ENCODE measurements at regions not wholly inside any gene's neighbourhood (a gene's known extent, or its start where the extent isn't known, plus 50 kb on each side); places are given as distances from the start of the nearest gene placed in this dataset.
A peak's percentile ranks its signal among the peaks of the same experiment; 100 is the strongest.

GRCh38 chr18:46207985-46208384 lies 103.8 kb downstream of the HAUS1 start:
- Histone ChIP-seq H3K4me3 (ENCODE audit: low read depth in 1 of 5, low read length in 5 of 5) (no peak overlapping the region), H3K9me3 (ENCODE audit: control insufficient read depth in 5 of 5, low read length in 5 of 5) (no peaks in the 10 kb centered on the region)

DNA sequence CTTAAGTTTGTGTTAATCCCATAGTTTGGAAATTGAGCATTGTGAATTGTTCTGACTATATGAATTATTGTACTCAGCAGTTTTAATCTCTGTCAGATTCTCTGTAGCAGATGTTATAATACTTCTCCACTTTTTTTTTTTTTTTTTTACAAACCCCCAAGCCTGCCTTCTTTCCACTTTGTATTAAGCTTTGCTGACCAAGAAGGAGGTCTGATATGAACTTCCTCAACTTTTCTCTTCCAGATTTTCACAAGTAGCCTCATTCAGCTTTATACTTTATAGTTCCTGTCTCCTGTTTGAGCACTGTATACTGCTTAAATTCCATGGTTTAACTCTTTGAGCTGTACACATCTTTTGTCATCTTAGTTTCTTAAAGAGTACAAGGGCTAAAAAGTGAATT lies 105.0 kb downstream of the HAUS1 start:
- Histone ChIP-seq H3K36me3 (ENCODE audit: control insufficient read depth in 5 of 5, insufficient read depth in 5 of 5, low read length in 5 of 5) (peaks cover 0 to 3% (median 0%) of the 10 kb centered on the region in 5 donors), H3K4me3 (ENCODE audit: low read depth in 1 of 5, low read length in 5 of 5) (no peak overlapping the region), H3K9ac (ENCODE audit: low read length in 5 of 5) (no peak overlapping the region), H3K9me3 (ENCODE audit: control insufficient read depth in 5 of 5, low read length in 5 of 5) (no peaks in the 10 kb centered on the region), H3K27ac (ENCODE audit: low read depth, low read length) (no peak overlapping the region), H3K27me3 (ENCODE audit: control insufficient read depth in 5 of 5, insufficient read depth in 4 of 5, low read length in 5 of 5) (no peaks in the 10 kb centered on the region), H3K4me1 (ENCODE audit: control insufficient read depth in 5 of 5, insufficient read depth in 5 of 5, low read length in 5 of 5) (peaks cover 0 to 5% (median 0%) of the 10 kb centered on the region in 5 donors)

More at GRCh38 chr18:46207985-46208384, 103.8 kb downstream of the HAUS1 start:
- Histone ChIP-seq H3K9ac (ENCODE audit: low read length in 5 of 5) (no peak overlapping the region), H3K27me3 (ENCODE audit: control insufficient read depth in 5 of 5, insufficient read depth in 4 of 5, low read length in 5 of 5) (no peaks in the 10 kb centered on the region), H3K36me3 (ENCODE audit: control insufficient read depth in 5 of 5, insufficient read depth in 5 of 5, low read length in 5 of 5) (peaks cover 0 to 3% (median 0%) of the 10 kb centered on the region in 5 donors), H3K27ac (ENCODE audit: low read depth, low read length) (no peak overlapping the region), H3K4me1 (ENCODE audit: control insufficient read depth in 5 of 5, insufficient read depth in 5 of 5, low read length in 5 of 5) (peaks cover 0 to 5% (median 0%) of the 10 kb centered on the region in 5 donors)

DNA sequence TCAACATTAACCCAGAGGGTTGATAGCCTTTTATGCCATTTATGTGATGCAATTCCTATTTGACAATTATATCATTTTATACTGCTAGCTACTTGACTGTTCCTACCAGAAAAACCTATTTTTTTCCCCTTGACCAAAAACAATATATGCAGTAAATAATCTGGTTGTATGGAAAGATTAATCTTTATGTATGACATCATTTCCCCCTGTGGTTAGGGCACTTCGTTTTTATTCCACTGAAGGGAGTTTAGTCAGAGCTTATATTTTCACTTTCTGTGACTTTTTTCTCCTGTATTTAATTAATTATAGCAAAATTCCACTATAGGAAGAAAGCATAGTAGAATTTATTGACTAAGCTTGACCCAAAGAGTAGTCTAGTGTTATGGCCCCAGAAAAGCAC lies 107.6 kb downstream of the HAUS1 start:
- no peak overlapping the region for H3K4me3 ChIP-seq (ENCODE audit: low read depth in 1 of 5, low read length in 5 of 5)
- no peak overlapping the region for H3K9ac ChIP-seq (ENCODE audit: low read length in 5 of 5)
- peaks cover 10 to 13% (median 11%) of the 10 kb centered on the region in 5 donors for H3K36me3 ChIP-seq (ENCODE audit: control insufficient read depth in 5 of 5, insufficient read depth in 5 of 5, low read length in 5 of 5)
- no peaks in the 10 kb centered on the region for H3K27me3 ChIP-seq (ENCODE audit: control insufficient read depth in 5 of 5, insufficient read depth in 4 of 5, low read length in 5 of 5)
- no peaks in the 10 kb centered on the region for H3K9me3 ChIP-seq (ENCODE audit: control insufficient read depth in 5 of 5, low read length in 5 of 5)
- peaks cover 0 to 5% (median 0%) of the 10 kb centered on the region in 5 donors for H3K4me1 ChIP-seq (ENCODE audit: control insufficient read depth in 5 of 5, insufficient read depth in 5 of 5, low read length in 5 of 5)
- no peak overlapping the region for H3K27ac ChIP-seq (ENCODE audit: low read depth, low read length)

DNA sequence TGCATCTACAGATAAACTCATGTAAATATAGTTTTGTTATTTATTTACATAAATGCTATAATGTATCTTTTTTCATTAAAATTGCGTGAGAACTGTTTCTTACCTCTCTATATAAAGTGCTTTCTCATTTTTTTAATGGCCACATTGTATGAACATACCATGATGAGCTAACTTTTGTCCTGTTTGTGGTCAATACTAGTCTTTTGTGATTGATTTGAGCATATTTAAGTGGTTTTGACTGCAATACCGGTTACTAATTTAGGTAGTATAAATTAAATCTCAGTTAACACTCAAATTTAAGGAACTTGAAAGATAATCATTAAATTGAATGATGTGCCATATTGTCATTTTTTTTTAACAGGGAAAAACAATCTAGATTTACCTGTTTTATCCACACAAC lies 108.2 kb downstream of the HAUS1 start:
- peaks cover 0 to 5% (median 0%) of the 10 kb centered on the region in 5 donors for H3K4me1 ChIP-seq (ENCODE audit: control insufficient read depth in 5 of 5, insufficient read depth in 5 of 5, low read length in 5 of 5)
- peaks cover 10 to 13% (median 11%) of the 10 kb centered on the region in 5 donors for H3K36me3 ChIP-seq (ENCODE audit: control insufficient read depth in 5 of 5, insufficient read depth in 5 of 5, low read length in 5 of 5)
- H3K27ac ChIP-seq (ENCODE audit: low read depth, low read length): no peak overlapping the region
- no peak overlapping the region for H3K9ac ChIP-seq (ENCODE audit: low read length in 5 of 5)
- no peaks in the 10 kb centered on the region for H3K27me3 ChIP-seq (ENCODE audit: control insufficient read depth in 5 of 5, insufficient read depth in 4 of 5, low read length in 5 of 5)
- H3K9me3 ChIP-seq (ENCODE audit: control insufficient read depth in 5 of 5, low read length in 5 of 5): no peaks in the 10 kb centered on the region
- H3K4me3 ChIP-seq (ENCODE audit: low read depth in 1 of 5, low read length in 5 of 5): no peak overlapping the region

DNA sequence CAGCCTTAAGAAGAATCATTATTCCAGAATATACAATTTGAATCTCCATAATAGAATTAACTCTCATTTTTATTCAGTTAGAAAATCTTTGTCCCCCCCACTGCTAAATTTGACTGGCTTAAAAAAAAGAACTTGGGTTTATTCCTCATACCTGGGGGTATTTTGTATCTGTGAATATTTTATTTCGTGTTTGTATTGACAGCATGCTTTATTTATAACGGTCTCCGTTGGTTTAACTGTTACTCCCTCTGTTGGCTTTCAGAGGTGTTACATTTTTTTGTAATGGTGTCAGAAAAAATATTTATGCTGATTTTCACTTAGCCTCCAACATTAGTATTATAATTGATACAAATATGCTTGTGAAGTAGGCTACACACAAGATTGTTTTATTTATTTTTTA lies 109.1 kb downstream of the HAUS1 start:
- Histone ChIP-seq H3K4me1 (ENCODE audit: control insufficient read depth in 5 of 5, insufficient read depth in 5 of 5, low read length in 5 of 5) (peaks cover 0 to 5% (median 0%) of the 10 kb centered on the region in 5 donors), H3K36me3 (ENCODE audit: control insufficient read depth in 5 of 5, insufficient read depth in 5 of 5, low read length in 5 of 5) (peaks cover 10 to 14% (median 12%) of the 10 kb centered on the region in 5 donors), H3K9ac (ENCODE audit: low read length in 5 of 5) (no peak overlapping the region), H3K4me3 (ENCODE audit: low read depth in 1 of 5, low read length in 5 of 5) (no peak overlapping the region), H3K9me3 (ENCODE audit: control insufficient read depth in 5 of 5, low read length in 5 of 5) (no peaks in the 10 kb centered on the region), H3K27ac (ENCODE audit: low read depth, low read length) (no peak overlapping the region), H3K27me3 (ENCODE audit: control insufficient read depth in 5 of 5, insufficient read depth in 4 of 5, low read length in 5 of 5) (no peaks in the 10 kb centered on the region)

- Histone ChIP-seq H3K27ac (ENCODE audit: low read depth, low read length) (no peak overlapping the region), H3K4me3 (ENCODE audit: low read depth in 1 of 5, low read length in 5 of 5) (no peak overlapping the region), H3K9ac (ENCODE audit: low read length in 5 of 5) (no peak overlapping the region)
Measured at GRCh38 chr18:46214435-46214834, 110.2 kb downstream of the HAUS1 start.

DNA sequence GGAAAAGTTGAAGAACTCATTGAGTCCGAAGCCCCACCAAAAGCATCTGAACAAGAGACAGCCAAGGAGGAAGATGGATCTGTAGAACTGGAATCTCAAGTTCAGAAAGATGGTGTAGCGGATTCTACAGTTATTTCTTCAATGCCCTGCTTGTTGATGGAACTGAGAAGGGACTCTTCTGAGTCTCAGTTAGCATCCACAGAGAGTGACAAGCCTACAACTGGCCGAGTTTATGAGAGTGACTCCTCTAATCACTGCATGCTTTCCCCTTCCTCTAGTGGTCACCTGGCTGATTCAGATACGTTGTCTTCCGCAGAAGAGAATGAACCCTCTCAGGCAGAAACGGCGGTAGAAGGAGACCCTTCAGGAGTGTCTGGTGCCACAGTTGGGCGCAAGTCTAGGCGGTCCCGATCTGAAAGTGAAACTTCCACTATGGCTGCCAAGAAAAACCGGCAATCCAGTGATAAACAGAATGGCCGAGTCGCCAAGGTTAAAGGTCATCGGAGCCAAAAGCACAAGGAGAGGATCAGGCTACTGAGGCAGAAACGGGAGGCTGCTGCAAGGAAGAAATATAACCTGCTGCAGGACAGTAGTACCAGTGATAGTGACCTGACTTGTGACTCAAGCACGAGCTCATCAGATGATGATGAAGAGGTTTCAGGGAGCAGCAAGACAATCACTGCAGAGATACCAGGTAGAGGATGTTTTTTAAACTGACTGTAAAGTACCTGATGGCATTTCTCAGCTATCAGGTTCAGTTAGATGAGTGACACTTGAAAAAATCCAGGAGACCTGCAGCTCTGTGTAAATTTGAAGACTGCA lies 111.9 kb downstream of the HAUS1 start:
- Histone ChIP-seq H3K9ac (ENCODE audit: low read length in 5 of 5) (no peak overlapping the region), H3K4me3 (ENCODE audit: low read depth in 1 of 5, low read length in 5 of 5) (no peak overlapping the region), H3K36me3 (ENCODE audit: control insufficient read depth in 5 of 5, insufficient read depth in 5 of 5, low read length in 5 of 5) (peaks cover 10 to 16% (median 13%) of the 10 kb centered on the region in 5 donors), H3K9me3 (ENCODE audit: control insufficient read depth in 5 of 5, low read length in 5 of 5) (no peaks in the 10 kb centered on the region), H3K27ac (ENCODE audit: low read depth, low read length) (no peak overlapping the region), H3K27me3 (ENCODE audit: control insufficient read depth in 5 of 5, insufficient read depth in 4 of 5, low read length in 5 of 5) (no peaks in the 10 kb centered on the region), H3K4me1 (ENCODE audit: control insufficient read depth in 5 of 5, insufficient read depth in 5 of 5, low read length in 5 of 5) (peaks cover 0 to 5% (median 0%) of the 10 kb centered on the region in 5 donors)

More at GRCh38 chr18:46214435-46214834, 110.2 kb downstream of the HAUS1 start:
- Histone ChIP-seq H3K36me3 (ENCODE audit: control insufficient read depth in 5 of 5, insufficient read depth in 5 of 5, low read length in 5 of 5) (peaks cover 10 to 19% (median 13%) of the 10 kb centered on the region in 5 donors), H3K9me3 (ENCODE audit: control insufficient read depth in 5 of 5, low read length in 5 of 5) (no peaks in the 10 kb centered on the region), H3K4me1 (ENCODE audit: control insufficient read depth in 5 of 5, insufficient read depth in 5 of 5, low read length in 5 of 5) (peaks cover 0 to 5% (median 0%) of the 10 kb centered on the region in 5 donors), H3K27me3 (ENCODE audit: control insufficient read depth in 5 of 5, insufficient read depth in 4 of 5, low read length in 5 of 5) (no peaks in the 10 kb centered on the region)

DNA sequence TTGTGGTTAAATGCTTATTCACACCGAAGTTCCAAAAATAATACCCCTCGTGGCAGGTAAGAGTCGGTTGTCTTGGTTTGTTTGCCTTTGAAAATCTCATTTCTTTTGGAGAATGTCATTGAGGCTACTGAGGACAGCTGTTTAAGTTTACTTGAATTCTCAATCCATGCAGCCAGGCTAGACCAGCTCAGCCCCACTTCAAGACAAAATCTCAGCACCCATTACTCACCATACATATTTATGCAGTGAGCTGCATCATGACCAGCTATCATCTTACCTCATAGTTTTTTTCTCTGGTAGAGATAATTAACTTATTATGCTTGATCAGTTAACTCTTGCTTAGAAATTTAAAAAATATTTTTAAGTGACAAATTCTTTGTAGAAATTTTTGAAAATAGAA lies 115.9 kb downstream of the HAUS1 start:
- Histone ChIP-seq H3K9me3 (ENCODE audit: control insufficient read depth in 5 of 5, low read length in 5 of 5) (no peaks in the 10 kb centered on the region), H3K27me3 (ENCODE audit: control insufficient read depth in 5 of 5, insufficient read depth in 4 of 5, low read length in 5 of 5) (no peaks in the 10 kb centered on the region), H3K36me3 (ENCODE audit: control insufficient read depth in 5 of 5, insufficient read depth in 5 of 5, low read length in 5 of 5) (peaks cover 13 to 16% (median 14%) of the 10 kb centered on the region in 5 donors), H3K27ac (ENCODE audit: low read depth, low read length) (no peak overlapping the region), H3K9ac (ENCODE audit: low read length in 5 of 5) (no peak overlapping the region), H3K4me1 (ENCODE audit: control insufficient read depth in 5 of 5, insufficient read depth in 5 of 5, low read length in 5 of 5) (peaks cover 0 to 11% (median 5%) of the 10 kb centered on the region in 5 donors), H3K4me3 (ENCODE audit: low read depth in 1 of 5, low read length in 5 of 5) (no peak overlapping the region)

DNA sequence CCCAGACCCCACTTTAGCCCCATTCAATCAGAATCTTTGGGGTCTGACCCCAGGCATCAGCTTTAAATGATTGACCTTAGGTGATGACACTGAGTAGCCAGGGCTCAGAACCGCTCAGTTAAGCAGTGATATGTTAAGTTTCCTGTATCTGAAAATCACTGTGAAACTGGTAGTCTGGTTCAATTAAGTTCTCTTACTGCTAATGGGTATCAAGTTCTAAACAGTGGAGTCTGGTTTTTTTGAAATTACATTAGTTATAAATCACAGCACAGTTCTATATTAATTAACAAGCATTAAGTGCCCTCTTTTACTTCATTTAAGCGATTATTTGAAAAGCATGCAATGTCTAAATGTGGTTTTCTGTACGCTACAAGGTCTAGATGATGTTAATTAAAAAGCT lies 117.9 kb downstream of the HAUS1 start:
- H3K9me3 ChIP-seq (ENCODE audit: control insufficient read depth in 5 of 5, low read length in 5 of 5): no peaks in the 10 kb centered on the region
- H3K4me1 ChIP-seq (ENCODE audit: control insufficient read depth in 5 of 5, insufficient read depth in 5 of 5, low read length in 5 of 5): peaks cover 0 to 18% (median 5%) of the 10 kb centered on the region in 5 donors
- no peaks in the 10 kb centered on the region for H3K27me3 ChIP-seq (ENCODE audit: control insufficient read depth in 5 of 5, insufficient read depth in 4 of 5, low read length in 5 of 5)
- peaks cover 2 to 6% (median 3%) of the 10 kb centered on the region in 5 donors for H3K36me3 ChIP-seq (ENCODE audit: control insufficient read depth in 5 of 5, insufficient read depth in 5 of 5, low read length in 5 of 5)
- H3K27ac ChIP-seq (ENCODE audit: low read depth, low read length): no peak overlapping the region
- H3K9ac ChIP-seq (ENCODE audit: low read length in 5 of 5): peak overlapping the region in 1 of 5 donors; percentile 32
- no peak overlapping the region for H3K4me3 ChIP-seq (ENCODE audit: low read depth in 1 of 5, low read length in 5 of 5)

DNA sequence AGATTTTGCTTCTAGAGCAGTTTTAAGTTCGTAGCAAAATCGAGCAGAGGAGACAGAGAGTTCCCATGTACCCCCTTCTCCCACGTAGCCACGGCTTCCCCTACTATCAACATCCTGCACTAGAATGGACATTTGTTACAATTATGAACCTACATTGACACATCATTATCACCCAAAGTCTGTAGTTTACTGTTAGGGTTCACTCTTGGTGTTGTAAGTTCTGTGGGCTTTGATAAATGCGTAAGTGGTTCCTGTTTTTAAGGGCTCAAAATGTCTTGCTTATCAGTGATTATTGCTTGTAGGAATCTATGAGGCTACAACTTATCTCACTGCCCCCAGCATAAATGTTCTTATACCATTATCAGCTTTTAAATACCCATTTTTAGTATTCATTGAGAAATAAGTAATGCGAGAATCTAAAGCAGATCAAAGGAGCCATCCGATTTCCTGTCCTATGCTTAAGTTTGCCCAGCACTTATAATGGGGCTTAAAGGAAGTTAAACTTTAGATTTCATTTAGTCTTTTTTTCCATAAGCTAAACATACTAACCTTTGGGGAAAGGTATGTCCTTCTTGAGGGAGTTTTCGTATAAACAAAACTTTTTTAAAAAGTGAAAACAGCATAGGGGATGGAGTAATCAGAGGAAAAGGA lies 118.7 kb downstream of the HAUS1 start:
- peaks cover 0 to 18% (median 5%) of the 10 kb centered on the region in 5 donors for H3K4me1 ChIP-seq (ENCODE audit: control insufficient read depth in 5 of 5, insufficient read depth in 5 of 5, low read length in 5 of 5)

More for the DNA sequence above, 118.7 kb downstream of the HAUS1 start:
- Histone ChIP-seq H3K4me3 (ENCODE audit: low read depth in 1 of 5, low read length in 5 of 5) (no peak overlapping the region), H3K27ac (ENCODE audit: low read depth, low read length) (no peak overlapping the region), H3K36me3 (ENCODE audit: control insufficient read depth in 5 of 5, insufficient read depth in 5 of 5, low read length in 5 of 5) (peaks cover 2 to 6% (median 3%) of the 10 kb centered on the region in 5 donors), H3K9me3 (ENCODE audit: control insufficient read depth in 5 of 5, low read length in 5 of 5) (no peaks in the 10 kb centered on the region), H3K27me3 (ENCODE audit: control insufficient read depth in 5 of 5, insufficient read depth in 4 of 5, low read length in 5 of 5) (no peaks in the 10 kb centered on the region), H3K9ac (ENCODE audit: low read length in 5 of 5) (no peak overlapping the region)

All from subcutaneous abdominal adipose tissue (tissue), 5 donors.